ENCODE measurements at regions not wholly inside any gene's neighbourhood (a gene's known extent, or its start where the extent isn't known, plus 50 kb on each side); places are given as distances from the start of the nearest gene placed in this dataset.

DNA sequence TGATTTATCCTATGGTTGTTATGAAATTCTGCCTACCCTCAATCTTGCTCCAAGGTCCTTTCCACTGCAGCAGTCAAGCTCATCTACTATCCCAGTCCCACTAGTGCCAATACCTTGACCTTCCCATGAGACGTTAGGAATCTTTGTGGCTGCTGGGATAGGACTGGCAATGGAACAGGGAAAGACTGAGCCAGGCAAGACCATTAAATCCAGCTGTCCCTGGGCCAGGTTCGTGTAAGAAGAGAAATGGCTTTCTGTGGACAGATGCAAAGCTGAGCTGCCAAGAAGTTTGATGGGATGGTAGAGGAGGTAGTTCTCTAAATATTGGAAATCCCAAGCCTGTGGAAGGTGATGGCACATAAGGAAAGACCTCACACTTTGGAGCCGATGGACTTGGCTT, 50.1 kb upstream of the TMEM17 start:
- no peak for DNase-seq (ENCODE audit: low read depth in 1 of 2, low spot score in 1 of 2)
- TF ChIP-seq, protein P1, sequence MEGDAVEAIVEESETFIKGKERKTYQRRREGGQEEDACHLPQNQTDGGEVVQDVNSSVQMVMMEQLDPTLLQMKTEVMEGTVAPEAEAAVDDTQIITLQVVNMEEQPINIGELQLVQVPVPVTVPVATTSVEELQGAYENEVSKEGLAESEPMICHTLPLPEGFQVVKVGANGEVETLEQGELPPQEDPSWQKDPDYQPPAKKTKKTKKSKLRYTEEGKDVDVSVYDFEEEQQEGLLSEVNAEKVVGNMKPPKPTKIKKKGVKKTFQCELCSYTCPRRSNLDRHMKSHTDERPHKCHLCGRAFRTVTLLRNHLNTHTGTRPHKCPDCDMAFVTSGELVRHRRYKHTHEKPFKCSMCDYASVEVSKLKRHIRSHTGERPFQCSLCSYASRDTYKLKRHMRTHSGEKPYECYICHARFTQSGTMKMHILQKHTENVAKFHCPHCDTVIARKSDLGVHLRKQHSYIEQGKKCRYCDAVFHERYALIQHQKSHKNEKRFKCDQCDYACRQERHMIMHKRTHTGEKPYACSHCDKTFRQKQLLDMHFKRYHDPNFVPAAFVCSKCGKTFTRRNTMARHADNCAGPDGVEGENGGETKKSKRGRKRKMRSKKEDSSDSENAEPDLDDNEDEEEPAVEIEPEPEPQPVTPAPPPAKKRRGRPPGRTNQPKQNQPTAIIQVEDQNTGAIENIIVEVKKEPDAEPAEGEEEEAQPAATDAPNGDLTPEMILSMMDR (IDR thresholded peaks at IDR 0.05; ENCODE audit: low read depth, low read length), result no peak
- H3K27ac ChIP-seq, result no peak overlapping the region
- no peaks in the 10 kb centered on the region for H3K27me3 ChIP-seq
- no peak overlapping the region for H3K4me3 ChIP-seq
- H3K9me3 ChIP-seq (ENCODE audit: low read depth), result no peaks in the 10 kb centered on the region
- no peaks in the 10 kb centered on the region for H3K4me1 ChIP-seq (ENCODE audit: low read depth)
- H3K36me3 ChIP-seq, result no peaks in the 10 kb centered on the region

All from cardiac muscle cell (in vitro differentiated cells and primary cell).